ENCODE measurements at regions not wholly inside any gene's neighbourhood (a gene's known extent, or its start where the extent isn't known, plus 50 kb on each side); places are given as distances from the start of the nearest gene placed in this dataset.

GRCh38 chr5:106412606-106413005 lies 1258.1 kb downstream of the EFNA5 start:
- TF ChIP-seq CTCF (IDR thresholded peaks at IDR 0.05) (no peak), EZH2 (IDR thresholded peaks at IDR 0.05; ENCODE audit: borderline replicate concordance, insufficient read depth, low read depth, low read length, poor library complexity, severe bottlenecking) (no peak)
